ENCODE measurements at regions not wholly inside any gene's neighbourhood (a gene's known extent, or its start where the extent isn't known, plus 50 kb on each side); places are given as distances from the start of the nearest gene placed in this dataset.

- no peak for DNase-seq
Measured at GRCh38 chr7:54856856-54857255, 97.8 kb upstream of the SEC61G start.

- DNase-seq = no peak
Measured at GRCh38 chr7:54857294-54857693, 98.3 kb upstream of the SEC61G start.

DNA sequence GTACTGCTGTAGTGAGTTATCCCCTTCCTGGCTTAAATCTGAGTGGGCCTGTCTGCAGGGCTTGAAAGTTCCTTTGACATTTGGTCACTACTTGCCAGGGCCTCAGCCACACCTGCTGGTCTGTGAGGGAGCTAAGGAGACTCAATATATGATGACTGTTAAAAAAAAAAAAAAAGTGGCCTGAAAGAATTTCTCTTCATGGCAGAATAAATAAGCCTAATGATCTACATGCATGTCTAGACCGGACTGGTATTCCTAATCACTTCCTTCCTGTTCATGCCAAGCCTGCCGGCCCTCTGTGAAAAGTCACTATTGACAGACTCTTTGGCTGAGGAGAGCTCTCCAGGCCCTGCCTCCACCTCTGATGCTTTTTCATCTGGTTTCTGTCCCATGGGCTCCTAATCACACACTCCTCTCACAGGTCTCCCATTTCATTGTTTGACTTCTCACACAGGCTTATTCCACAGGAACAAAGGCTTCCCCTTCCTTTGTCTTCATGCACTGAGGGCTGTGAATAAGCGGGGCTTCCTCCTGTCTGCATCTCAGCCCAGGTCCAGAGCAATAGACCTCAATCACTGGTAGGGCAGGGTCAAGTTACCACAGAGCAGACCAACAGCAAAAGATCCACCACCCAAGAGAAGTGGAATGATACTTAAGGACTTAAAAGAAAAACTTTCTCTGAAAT, 99.1 kb upstream of the SEC61G start:
- no peak for DNase-seq

- DNase-seq = no peak
Measured at GRCh38 chr7:54859066-54859465, 100.1 kb upstream of the SEC61G start.

DNA sequence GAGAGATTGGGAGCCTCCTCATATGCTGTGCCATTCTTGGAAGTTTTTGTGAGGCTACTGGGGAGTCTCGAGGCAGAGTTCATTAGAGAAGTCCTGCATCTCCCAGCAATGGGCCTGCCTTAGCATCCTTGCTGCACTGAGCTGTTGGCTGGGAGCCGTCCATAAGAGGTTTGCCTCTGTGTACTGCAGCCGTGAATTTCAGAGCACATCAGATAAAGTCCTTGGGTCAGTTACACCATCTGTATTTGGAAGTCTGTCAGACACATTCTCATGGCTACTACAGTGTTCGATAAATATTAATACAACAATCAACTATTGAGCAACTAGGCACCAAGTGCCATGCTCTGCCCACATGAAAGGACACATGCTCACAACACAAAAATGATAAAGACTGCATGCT, 100.5 kb upstream of the SEC61G start:
- DNase-seq = no peak

DNA sequence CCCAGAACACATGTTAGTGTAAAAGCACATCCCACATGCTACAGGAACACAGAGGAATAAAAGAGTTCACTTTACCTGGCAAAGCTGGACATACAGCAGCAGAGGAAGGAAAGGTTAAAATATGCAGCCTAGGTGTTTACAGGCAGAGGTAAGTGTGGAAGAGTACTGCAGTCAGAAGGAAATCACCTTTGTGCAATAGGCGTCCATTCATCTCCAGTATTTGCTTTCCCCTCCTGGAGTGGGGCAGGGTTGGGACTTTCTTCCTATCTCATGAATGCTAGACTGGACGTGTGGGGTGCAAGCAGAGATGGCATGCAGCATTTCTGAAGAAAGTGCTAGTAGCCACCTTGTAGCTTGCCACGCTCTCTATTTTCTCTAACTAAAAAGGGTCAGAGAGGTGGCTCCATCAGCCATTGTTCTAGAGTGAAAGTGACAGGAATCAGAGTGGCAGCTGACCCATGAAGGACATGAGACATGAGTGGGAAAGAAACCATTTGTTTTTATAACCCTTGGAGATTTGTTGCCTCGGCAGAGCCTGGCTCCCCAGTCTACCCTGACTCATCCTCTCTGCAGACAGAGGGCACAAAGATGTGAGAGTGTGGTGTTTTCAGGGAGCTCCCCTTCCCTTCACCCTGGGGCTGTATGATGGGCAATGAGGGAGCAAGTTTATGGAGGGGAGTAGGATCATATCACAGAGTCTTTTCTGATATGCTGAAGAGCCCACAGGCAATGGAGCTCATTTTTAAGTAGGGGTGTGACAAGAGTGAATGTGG, 101.2 kb upstream of the SEC61G start:
- no peak for DNase-seq

- no peak for DNase-seq
Measured at GRCh38 chr7:54860843-54861242, 101.8 kb upstream of the SEC61G start.

- DNase-seq = no peak
Measured at GRCh38 chr7:54864663-54865062, 105.7 kb upstream of the SEC61G start.

GRCh38 chr7:54869523-54869922, 110.5 kb upstream of the SEC61G start:
- no peak for DNase-seq

DNA sequence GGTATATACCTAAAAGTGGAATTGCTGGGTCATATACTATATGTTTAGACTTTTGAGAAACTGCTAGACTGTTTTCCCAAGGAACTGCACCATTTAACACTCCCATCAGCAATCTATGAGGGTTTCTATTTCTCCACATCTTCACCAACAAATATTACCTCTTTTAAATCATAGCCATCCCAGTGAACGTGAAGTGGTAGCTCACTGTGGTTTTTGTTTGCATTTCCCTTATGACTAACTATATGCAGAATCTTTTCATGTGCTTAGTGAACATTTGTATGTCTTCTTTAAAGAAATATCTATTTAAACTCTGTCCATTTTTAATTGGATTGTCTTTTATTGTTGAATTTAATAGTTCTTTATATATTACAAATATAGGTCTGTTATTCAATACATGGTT, 115.8 kb upstream of the SEC61G start:
- no peak for DNase-seq

GRCh38 chr7:54877683-54878082, 118.7 kb upstream of the SEC61G start:
- no peak for DNase-seq

- DNase-seq = no peak
Measured at GRCh38 chr7:54878339-54878738, 119.3 kb upstream of the SEC61G start.

GRCh38 chr7:54879776-54880175, 120.8 kb upstream of the SEC61G start:
- no peak for DNase-seq

DNA sequence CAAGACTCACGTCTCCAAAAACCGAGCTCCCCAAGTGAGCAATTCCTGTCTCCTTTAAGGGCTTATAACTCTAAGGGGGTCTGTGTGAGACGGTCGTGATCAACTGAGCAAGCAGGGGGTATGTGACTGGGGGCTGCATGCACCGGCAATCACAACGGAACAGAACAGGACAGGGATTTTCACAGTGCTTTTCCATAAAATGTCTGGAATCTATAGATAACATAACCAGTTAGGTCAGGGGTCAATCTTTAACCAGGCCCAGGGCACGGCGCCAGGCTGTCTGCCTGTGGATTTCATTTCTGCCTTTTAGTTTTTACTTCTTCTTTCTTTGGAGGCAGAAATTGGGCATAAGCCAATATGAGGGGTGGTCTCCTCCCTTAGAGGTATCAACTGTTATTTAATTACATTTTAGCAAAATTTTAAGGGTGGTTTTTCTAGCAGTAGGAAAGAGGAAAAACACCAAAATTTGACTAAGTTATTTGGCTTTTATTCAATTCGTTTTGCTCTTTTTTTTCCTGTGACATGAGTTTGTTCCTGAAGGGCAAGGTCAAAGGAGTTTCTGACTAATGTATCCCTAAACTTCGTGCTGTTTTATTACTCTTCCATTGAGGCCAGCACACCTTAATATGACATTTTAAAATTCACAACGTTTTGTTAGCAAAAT, 121.4 kb upstream of the SEC61G start:
- DNase-seq = no peak

- no peak for DNase-seq
Measured at GRCh38 chr7:54881816-54882520, 123.0 kb upstream of the SEC61G start.

DNA sequence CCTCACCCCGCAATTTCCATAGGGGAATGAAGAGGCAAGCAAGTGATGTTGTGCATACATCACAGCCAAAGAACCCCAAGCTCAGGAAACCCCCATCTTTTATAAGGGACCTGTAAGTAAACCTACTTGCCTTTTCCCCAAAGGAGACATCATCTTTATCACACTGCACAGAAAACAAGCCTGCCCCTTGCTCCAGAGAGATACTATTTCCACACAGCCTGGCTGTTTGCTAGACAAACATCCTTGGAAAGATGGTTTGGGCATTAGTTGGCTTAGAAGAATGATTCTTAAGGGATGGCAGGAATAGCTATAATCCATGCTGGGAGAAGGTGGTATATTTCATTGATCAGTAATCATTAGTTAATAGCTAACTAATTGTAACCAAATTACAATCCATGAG, 123.7 kb upstream of the SEC61G start:
- DNase-seq = no peak

DNA sequence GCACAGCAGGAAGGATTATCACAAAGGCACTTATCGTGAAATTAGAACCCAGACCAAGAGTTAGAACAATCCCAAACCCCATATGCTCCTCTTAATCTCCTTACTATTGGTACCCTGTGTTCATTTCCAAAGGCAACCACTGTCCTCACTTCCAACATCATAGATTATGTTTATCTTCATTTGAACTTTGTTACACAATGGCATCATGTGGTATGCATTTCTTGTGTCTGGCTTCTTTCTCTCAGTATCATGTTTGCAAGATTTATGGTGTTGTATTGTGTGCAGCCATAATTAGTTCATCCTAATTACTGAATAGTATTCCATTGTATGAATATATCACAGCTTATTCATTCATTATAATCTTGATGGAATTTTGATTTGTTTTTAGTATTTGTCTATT, 124.6 kb upstream of the SEC61G start:
- DNase-seq = no peak

DNA sequence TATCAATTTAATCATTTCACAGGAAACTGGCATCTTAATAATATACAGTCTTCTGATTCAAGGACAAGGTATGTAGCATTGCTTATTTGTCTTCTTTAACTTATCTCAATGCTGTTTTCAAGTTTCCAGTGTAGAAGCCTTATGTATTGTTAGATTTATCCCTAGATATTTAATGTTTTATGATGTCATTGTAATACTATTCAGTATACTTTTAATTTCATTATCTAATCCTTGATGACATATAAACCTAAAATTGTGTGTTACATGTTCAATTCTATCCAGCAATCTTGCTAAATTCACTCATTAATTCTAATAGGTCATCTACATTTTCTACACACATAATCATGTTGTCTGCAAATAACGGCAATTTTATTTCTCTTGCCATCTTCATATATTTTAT, 126.3 kb upstream of the SEC61G start:
- no peak for DNase-seq

- no peak for DNase-seq
Measured at GRCh38 chr7:54888067-54888733, 129.2 kb upstream of the SEC61G start.

DNA sequence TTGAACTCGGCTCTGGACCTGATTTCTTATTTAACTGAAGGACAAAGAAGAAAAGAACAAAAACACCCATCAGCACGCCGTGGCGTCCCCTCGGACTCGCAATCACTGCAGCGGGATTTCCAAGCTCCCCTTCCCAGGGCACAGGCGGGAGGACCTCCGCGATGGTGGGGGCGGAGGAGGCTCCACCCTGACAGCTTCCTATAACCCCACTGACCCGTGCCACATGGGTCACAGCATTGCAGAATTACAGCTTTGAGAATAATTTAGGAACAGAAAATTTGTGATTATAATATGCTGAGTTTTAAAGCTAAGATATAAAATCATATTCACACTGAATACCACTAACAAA, 129.7 kb upstream of the SEC61G start:
- no peak for DNase-seq

GRCh38 chr7:54897891-54898290, 120.9 kb upstream of the EGFR start:
- no peak for DNase-seq

- DNase-seq = no peak
Measured at GRCh38 chr7:54898659-54899340, 120.0 kb upstream of the EGFR start.

All from activated CD4-positive, alpha-beta T cell treated with anti-CD3 and anti-CD28 coated beads, Interleukin-2, Interleukin-6, amounts not matched to agents 100 ng/mL and 50 ng/mL, durations not matched to agents 16 hours and 8 hours (primary cell).